RWPE1 (cell line): ENCODE measurements at regions not wholly inside any gene's neighbourhood (a gene's known extent, or its start where the extent isn't known, plus 50 kb on each side); places are given as distances from the start of the nearest gene placed in this dataset.
"Not testable (repeated sequence)": the region's sequence is repeated elsewhere in the genome, so short reads cannot be mapped to it uniquely, and the experiment has no call there.

Source experiments
- CTCF ChIA-PET: fragments of 350-600 bp; sonication (Branson Sonifier 250); formaldehyde crosslinking; extraction: SDS; loops from one replicate; lab custom pipeline; 2021; lab: Yijun Ruan, JAX
- POLR2A ChIA-PET: fragments of 400-600 bp; formaldehyde crosslinking; extraction: SDS; loops from one replicate; lab custom pipeline; 2020; ENCODE audit warnings: antibody characterized with exemption; ENCODE audit not compliant: low non-redundant PET; lab: Yijun Ruan, JAX
- DNase-seq: peaks from one replicate; pipeline ENCODE4 v3.0.0; 2012; ENCODE audit warnings: low spot score
- H3K27ac ChIP-seq: fragments of 450-650 bp; 2 replicates; pipeline ENCODE4 v1.5.1; 2017
- TF ChIP-seq, protein P1 (sequence below): fragments of 450-650 bp; conservative IDR thresholded peaks from 2 replicates; pipeline ENCODE4 v1.5.1; 2017; ENCODE audit warnings: low read depth, mild to moderate bottlenecking

DNA sequence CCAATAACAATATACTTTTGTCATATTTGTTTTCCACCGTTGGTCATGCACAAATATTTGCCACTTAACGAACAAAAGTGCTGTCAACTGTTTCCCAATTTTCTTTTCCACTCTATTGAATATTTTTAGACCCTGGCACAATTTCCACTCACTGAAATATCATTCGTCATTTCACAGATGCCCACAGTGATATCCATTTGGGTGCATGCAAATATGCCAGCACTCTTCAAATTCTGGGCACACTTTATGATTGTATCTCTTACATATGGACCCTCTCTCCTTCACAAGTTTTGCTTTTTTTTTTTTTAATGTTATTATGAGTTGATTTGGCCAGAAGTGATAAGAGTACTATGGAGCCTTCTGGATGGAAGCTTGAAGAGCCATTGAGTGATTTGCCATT, 1557.3 kb upstream of the FLRT2 start:
- TF ChIP-seq, protein P1, sequence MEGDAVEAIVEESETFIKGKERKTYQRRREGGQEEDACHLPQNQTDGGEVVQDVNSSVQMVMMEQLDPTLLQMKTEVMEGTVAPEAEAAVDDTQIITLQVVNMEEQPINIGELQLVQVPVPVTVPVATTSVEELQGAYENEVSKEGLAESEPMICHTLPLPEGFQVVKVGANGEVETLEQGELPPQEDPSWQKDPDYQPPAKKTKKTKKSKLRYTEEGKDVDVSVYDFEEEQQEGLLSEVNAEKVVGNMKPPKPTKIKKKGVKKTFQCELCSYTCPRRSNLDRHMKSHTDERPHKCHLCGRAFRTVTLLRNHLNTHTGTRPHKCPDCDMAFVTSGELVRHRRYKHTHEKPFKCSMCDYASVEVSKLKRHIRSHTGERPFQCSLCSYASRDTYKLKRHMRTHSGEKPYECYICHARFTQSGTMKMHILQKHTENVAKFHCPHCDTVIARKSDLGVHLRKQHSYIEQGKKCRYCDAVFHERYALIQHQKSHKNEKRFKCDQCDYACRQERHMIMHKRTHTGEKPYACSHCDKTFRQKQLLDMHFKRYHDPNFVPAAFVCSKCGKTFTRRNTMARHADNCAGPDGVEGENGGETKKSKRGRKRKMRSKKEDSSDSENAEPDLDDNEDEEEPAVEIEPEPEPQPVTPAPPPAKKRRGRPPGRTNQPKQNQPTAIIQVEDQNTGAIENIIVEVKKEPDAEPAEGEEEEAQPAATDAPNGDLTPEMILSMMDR: no peak
- no peak for DNase-seq
- no peak overlapping the region for H3K27ac ChIP-seq
- ChIA-PET POLR2A (no interaction called here), CTCF (no interaction called here)

DNA sequence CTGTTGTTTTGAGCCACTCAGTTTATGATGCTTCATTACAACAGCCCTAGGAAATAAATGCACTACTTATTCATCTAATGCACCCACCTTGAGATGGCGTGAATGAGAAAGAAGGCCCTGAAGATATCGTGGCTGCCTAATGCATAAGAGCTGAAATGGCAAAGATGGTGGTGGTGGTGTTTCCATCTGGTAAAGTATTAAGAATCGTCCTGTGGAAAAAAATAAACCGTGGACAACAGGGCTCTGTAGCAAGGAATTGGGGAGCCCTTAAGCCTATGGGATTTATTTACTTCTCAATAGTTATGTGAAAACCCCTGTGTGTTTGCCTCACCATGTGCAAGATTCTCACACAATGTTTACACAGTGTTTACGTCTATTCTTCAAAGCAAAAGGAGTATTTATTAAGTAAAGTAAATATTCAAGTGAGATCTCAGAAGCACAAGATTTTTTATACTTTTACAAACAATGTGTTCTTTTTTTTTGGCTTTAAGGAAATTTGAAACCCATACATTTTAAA, 1555.2 kb upstream of the FLRT2 start:
- CTCF ChIA-PET: no interaction called here
- TF ChIP-seq, protein P1: no peak
- no peak for DNase-seq
- no peak overlapping the region for H3K27ac ChIP-seq
- POLR2A ChIA-PET: no interaction called here

DNA sequence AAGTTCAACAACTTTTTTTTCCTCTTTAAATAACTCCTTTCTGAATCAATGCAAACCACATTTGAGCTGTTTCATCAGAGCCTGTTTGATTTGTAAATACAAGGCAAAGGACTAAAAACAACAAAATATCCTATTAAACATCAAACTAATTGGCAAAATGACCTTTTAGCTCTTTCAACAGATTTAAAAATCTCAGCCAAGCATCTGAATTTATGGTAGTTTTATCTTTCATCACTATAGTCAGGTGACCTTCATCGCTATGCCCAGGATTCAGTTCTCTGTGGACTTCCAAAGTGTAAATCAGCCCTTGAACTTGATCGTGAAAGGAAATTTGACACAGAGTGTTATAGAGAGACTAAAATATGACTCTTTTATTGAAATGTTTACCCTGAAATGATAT, 1554.5 kb upstream of the FLRT2 start:
- ChIA-PET POLR2A (no interaction called here), CTCF (no interaction called here)
- TF ChIP-seq, protein P1: no peak
- H3K27ac ChIP-seq: no peak overlapping the region
- DNase-seq: no peak

DNA sequence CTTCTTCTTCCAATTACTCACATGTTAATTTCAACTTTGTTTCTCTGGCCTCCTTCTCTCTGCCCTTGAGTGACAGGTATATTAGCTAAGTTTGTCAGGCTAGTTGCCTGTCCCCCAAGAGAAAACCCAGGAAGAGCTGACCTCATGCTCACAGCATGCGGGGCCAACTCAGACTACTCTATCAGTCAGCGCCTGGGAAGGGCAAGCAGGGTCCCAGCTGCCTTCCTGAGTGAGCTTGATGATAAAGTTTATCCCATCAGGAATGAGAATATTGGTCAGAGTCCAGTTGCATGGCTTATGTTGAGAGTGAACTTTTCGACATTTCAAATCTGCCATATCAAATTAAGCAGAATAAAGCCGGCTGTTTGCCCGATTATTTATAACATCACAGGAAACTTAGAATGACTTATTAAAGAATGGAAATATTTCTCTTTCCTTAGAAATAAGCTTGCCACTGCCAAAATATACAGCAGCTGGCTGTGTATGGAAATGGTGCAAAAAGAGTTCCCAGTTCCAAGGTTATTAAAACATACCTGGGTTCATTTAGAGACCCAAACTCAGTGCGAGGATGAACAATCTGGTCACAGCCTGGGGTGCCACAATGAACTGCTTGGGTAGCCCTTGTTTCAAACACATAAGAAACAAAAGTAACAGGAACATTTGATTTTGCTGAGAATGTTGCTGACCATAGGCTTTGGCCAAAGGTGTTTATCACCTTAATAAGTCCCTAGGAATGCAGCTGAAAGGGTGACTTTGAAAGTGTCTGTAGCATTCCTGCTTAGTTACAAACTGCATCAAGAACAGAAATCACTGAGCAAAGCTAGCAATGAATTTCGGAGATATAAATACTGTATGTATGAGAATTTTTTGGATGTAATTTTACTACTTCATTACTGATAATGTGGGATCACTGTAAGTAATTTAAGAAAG, 1553.8 kb upstream of the FLRT2 start:
- POLR2A ChIA-PET: no interaction called here
- CTCF ChIA-PET: no interaction called here
- TF ChIP-seq, protein P1: no peak
- H3K27ac ChIP-seq: no peak overlapping the region
- no peak for DNase-seq

DNA sequence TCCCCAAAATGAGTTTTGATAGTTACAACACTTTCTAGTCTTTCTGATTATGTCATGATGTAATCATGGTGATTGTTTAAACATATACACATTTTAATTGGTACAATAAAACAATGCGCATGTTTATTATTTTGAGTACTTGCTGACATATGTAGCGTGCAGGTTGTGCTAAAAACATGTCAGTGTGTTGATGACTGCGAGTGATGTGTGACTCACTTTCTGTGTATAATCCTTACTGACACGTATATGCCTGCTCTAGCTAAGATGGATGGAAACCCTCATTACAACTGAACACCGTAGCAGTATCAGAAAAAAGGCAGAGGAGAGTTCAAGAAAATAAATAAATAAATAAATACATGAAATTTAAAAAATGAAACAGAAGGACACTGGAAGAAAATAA, 1552.4 kb upstream of the FLRT2 start:
- no peak for DNase-seq
- POLR2A ChIA-PET: no interaction called here
- CTCF ChIA-PET: no interaction called here
- no peak overlapping the region for H3K27ac ChIP-seq
- TF ChIP-seq, protein P1: no peak

DNA sequence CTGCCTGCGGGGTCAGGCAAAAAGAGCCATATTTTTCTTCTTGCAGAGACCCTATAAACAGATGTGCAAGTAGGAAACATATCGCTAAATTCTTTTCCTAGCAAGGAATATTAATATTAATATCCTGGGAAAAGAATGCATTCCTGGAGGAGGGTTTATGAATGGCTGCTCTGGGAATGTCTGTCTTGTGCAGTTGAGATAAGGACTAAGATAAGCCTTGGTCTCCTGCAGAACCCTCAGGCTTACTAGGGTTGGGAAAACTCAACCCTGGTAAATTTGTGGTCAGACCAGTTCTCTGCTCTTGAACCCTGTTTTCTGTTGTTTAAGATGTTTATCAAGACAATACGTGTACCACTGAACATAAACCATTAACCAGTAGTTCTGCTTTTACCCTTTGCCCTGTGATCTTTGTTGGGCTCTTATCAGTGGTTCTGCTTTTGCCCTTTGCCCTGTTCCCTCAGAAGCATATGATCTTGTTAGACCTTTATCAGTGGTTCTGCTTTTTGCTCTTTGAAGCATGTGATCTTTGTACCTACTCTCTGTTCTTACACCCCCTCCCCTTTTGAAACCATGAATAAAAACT, 1548.2 kb upstream of the FLRT2 start:
- POLR2A ChIA-PET, DNase-seq, CTCF ChIA-PET, H3K27ac ChIP-seq: not testable (repeated sequence)

DNA sequence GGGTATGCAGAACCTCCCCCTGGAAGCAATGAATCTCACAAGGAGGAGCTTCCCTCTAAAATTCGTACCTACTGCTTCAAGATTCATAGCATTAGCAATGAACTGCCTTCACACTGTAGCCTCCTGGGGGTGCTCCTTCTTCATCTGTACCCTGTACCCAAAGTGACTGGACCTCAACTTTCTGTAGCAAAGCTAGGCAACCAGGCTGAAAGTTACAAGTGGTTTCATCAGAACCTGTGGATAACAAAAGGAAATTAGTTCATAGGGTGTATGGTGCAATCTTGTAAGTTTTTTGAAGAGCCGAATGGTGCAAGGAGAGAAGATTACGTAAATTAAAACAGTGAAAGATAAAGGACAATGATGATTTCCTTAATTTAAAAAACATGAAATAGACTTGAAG, 1541.7 kb upstream of the FLRT2 start:
- ChIA-PET CTCF (no interaction called here), POLR2A (no interaction called here)
- H3K27ac ChIP-seq: no peak overlapping the region
- DNase-seq: no peak
- TF ChIP-seq, protein P1: no peak
